Prostate gland (tissue), 2 donors: ENCODE measurements at regions not wholly inside any gene's neighbourhood (a gene's known extent, or its start where the extent isn't known, plus 50 kb on each side); places are given as distances from the start of the nearest gene placed in this dataset.

Experiments
- POLR2AphosphoS5 ChIP-seq: sonication (generic); formaldehyde crosslinking; IDR thresholded peaks from one replicate; pipeline ENCODE4 v1.6.1; 2017; ENCODE audit warnings: antibody characterized with exemption
- TF ChIP-seq, protein P1 (sequence below), 4 experiments: fragments of 200-600 bp in 2 of 4; fragments of 450-650 bp in 2 of 4; sonication (generic) in 2 of 4; IDR thresholded peaks; 1 replicate in 3 of 4; 2 replicates in 1 of 4; pipeline ENCODE4 v1.5.1; 2016 to 2019; ENCODE audit warnings: antibody characterized with exemption in 4 of 4, mild to moderate bottlenecking in 2 of 4, moderate library complexity in 2 of 4

DNA sequence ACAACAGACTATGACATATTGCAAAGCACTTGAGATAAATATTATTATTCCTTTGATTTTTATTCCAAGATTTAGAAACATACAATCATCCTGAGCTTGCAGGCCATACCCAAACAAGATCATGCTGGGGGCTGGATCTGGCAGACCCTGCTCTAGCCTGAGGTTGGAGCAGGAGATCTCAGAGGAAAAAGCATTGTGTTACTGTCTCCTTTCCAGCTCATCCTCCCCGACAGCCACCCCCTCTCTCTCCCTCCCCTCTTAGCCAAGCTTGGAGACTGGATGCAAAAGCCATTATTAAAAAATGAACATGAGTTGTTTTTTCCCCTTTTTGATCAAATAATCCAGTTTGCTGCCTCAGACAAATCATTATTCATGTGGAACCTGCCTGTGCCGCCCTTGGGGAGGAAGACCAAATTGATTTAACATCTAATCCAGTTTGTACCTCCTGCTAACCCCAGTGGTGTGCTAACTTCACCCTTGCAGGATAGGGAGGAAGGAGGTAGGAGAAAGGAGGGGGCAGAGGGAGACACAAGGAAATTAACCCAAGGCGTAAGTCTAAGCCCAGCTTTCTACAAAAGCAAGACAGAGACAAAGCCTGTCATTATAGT is 565.8 kb upstream of the TBX3 start:
- no peak for TF ChIP-seq POLR2AphosphoS5
- TF ChIP-seq, protein P1, sequence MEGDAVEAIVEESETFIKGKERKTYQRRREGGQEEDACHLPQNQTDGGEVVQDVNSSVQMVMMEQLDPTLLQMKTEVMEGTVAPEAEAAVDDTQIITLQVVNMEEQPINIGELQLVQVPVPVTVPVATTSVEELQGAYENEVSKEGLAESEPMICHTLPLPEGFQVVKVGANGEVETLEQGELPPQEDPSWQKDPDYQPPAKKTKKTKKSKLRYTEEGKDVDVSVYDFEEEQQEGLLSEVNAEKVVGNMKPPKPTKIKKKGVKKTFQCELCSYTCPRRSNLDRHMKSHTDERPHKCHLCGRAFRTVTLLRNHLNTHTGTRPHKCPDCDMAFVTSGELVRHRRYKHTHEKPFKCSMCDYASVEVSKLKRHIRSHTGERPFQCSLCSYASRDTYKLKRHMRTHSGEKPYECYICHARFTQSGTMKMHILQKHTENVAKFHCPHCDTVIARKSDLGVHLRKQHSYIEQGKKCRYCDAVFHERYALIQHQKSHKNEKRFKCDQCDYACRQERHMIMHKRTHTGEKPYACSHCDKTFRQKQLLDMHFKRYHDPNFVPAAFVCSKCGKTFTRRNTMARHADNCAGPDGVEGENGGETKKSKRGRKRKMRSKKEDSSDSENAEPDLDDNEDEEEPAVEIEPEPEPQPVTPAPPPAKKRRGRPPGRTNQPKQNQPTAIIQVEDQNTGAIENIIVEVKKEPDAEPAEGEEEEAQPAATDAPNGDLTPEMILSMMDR (IDR thresholded peaks at IDR 0.05), result no peak
